Head of caudate nucleus (tissue), 42 donors: ENCODE measurements at regions not wholly inside any gene's neighbourhood (a gene's known extent, or its start where the extent isn't known, plus 50 kb on each side); places are given as distances from the start of the nearest gene placed in this dataset.

Experiments
- DNase-seq, 42 donors: peaks; one replicate each; pipeline versions ENCODE4 v3.0.0 to v3.0.0-alpha.2; 2020 to 2021; ENCODE audit warnings: mixed read lengths in 7 of 42
- intact Hi-C: fragments of 100-400 bp; cut with DNase I; formaldehyde crosslinking; loops from one replicate; pipeline ENCODE4 v1.15.0; 2022

GRCh38 chr6:66796987-66797386 is 1090.0 kb upstream of the EYS start:
- DNase-seq = no peak
- intact Hi-C loops = no loop called here

DNA sequence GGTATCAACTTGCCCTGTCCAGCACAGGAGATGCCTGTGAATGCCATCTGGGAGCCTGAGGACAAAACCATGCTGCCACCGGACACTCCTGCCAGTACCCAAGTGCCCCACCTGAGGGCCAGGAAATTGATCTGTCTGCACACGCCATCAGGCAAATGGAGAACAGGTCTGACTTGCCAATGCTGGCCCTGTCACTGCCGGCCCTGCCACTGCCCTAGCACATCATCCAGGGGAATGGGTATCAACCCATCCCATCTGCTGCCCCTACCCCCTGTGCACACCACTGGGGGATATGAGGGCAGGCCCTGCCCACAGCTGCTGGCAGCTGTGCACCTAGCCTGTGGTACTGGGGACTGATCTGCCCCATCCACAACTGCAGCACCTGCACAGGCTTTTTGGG is 1081.6 kb upstream of the EYS start:
- no peak for DNase-seq
- intact Hi-C loops = no loop called here

- intact Hi-C loops = no loop called here
- DNase-seq = no peak
These were observed 1065.8 kb upstream of the EYS start for GRCh38 chr6:66772800-66773199.

GRCh38 chr6:66771626-66772025 is 1064.6 kb upstream of the EYS start:
- intact Hi-C loops = no loop called here
- no peak for DNase-seq

DNA sequence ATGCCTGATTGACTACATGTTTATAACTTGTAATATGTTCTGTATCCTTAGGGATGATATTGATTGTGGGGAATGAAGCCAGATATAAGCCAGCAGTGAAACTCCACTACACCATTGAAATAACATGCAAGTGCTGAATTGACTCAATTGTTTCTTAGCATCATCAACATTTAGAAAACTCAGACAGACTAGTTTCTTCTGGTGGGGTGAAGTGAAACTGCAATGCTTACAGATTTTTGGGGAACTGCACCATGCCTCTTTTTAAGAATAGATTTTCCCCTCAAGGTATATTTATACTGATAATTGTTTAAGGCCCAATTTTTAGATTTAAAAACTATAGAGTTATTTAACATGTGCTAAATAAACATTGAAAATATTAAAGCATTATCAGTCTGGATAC is 1044.6 kb upstream of the EYS start:
- no peak for DNase-seq
- intact Hi-C loops = no loop called here

DNA sequence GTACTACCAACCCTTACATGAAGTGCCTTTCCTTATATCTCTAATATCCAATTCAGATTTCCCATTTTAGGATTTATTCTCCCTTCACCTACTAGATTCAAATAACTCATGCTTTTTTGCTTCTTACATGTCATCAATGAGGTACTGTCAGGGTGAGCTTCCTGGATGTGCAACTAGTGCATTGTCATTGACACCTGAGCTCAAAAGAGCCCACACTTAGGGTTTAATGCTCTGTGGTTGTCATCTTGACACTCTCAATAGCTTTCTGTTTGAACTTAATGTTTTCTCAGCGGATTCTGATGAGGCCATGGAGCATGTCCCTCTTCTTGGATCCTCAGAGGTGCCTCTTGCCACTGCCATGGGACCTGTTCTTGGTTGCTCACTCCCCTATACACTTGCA is 1033.3 kb upstream of the EYS start:
- intact Hi-C loops = no loop called here
- DNase-seq = no peak

- no peak for DNase-seq
- intact Hi-C loops = no loop called here
These were observed 1028.3 kb upstream of the EYS start for GRCh38 chr6:66735106-66735890.

DNA sequence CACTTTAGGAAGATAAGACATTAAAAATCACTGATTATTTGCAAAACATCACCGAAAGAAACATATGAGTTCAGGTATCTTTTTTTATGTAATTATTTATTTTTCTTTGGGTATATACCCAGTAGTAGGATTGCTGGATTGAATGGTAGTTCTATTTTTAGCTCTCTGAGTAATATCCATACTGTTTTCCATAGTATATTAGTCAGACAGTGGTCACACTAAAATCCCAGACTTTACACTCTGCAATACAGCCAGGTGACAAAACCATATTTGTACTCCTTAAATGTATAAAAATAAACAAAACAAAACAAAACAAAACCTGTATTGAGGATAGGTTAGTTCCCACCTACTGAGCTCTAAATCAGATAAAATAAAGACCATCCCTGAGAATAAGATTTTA is 1024.3 kb upstream of the EYS start:
- intact Hi-C loops = no loop called here
- no peak for DNase-seq

DNA sequence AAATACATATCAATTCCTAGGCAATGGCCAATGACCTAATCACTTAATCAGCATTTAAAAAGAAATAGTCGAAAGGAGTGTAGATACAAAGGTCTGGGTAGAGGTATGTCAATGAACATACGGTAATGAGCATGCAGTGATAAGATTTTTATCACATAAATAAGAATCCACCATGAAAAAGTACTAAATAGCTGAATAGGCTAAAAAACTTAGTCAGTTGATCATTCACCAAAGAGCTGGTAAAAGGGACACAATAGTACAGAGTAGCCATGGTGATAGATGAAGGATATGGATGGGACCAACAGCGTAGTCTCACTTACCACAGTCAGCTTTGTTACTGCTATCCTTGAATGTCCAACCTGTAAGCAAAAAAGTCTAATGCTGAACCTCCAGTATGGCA is 1018.6 kb upstream of the EYS start:
- intact Hi-C loops = no loop called here
- no peak for DNase-seq

- DNase-seq = no peak
- intact Hi-C loops = no loop called here
These were observed 1010.8 kb upstream of the EYS start for GRCh38 chr6:66717801-66718200.

DNA sequence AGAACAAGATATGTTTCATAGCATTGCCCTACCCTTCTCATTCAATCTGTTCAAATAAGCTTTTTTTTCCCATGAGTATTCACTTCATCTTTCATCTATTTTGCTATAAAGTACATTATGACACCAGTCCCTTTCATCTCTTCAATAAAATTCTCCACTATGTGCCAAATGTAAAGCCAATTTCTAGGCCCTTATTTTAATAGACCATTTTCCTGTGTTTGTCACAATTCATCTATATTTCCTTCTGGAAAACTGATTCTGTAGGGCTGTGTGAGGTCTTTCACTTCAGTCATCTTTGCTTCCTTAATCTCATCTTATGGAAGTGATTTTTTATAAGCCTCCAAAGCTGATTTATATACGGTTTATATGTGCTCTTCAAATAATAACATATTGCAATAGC is 992.4 kb upstream of the EYS start:
- intact Hi-C loops = no loop called here
- DNase-seq = no peak

- DNase-seq = no peak
- intact Hi-C loops = no loop called here
These were observed 982.6 kb upstream of the EYS start for GRCh38 chr6:66689608-66690007.

DNA sequence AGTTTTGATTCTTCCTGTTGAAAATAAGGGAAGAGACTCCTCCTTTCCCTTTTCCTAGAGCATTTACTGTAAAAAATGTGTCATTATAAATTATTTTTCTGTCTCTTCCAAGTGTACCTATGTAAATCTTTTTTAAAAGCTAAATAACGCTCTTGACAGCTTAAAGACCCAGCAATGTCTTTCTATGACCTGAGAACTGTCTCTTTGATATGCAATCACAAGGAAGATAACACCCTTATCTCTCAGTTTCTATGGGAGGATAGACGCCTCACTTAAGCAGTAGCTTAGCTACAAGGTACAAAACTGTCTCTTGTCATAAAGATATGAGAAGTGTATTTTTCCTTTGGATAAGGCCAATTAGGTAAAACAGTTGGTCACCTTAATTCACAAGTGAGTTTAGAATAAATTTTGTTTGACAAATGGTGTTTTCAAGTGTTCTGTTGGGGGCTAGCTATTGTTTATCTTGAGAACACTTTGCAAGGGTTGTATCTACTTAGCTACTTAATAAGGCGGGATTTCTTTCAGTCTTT is 980.6 kb upstream of the EYS start:
- DNase-seq = no peak
- intact Hi-C loops = no loop called here

GRCh38 chr6:66675906-66676305 is 968.9 kb upstream of the EYS start:
- intact Hi-C loops = no loop called here
- no peak for DNase-seq

GRCh38 chr6:66664112-66664511 is 957.1 kb upstream of the EYS start:
- intact Hi-C loops = no loop called here
- no peak for DNase-seq

DNA sequence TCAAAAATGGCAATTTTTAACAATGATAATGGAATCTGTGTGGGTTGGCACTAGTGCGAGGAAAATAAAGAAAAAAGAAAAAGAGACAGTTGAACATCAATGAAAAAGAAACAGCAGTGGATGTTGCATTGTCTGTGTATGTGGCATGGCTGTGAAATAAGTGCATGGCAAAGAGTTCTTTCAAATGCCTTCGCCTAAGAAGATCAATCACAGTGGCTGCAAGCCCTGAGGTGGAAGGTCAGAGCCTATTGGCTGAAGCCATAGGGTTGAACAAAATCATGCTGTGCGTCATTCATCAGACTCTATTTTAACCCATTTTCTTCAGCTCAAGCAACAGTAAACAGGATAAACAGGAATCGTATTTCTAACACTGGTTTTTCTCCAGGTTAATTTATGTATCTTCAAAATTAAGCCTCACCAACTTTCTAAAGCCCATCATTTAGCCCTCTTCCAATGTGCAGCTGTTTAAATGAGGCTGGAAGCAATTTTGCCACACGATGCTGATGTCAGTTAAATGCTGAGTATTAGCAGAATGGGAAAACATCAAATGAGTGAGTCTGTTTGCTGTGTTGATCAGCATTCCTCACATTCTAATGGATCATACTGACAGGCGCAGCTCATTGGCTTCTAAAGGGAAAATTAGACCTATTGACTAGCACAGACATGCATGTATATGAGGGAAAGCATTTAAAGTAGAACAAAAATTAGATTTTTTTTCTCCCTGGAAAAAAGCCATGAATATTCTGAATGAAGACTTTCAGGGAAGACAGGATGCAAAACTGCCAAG is 955.9 kb upstream of the EYS start:
- no peak for DNase-seq
- intact Hi-C loops = no loop called here

DNA sequence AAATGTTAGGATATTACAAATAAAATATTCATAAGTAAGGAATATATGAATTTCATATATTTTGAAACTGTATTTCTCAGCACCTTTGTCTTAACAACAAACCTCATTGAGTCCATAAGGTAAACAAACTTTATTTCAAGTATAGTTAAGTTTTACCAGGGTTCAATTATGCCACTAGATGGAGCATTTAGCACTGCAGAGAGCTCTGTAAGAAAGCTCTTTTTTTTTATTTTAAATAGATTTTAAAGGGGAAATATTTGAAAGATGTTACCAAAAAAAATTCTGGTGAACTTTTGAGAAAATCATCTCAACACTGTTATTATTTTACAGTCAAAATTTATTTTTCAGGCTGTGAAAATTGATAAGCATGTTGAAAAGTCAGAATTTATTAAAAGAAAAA is 955.2 kb upstream of the EYS start:
- DNase-seq = no peak
- intact Hi-C loops = no loop called here

DNA sequence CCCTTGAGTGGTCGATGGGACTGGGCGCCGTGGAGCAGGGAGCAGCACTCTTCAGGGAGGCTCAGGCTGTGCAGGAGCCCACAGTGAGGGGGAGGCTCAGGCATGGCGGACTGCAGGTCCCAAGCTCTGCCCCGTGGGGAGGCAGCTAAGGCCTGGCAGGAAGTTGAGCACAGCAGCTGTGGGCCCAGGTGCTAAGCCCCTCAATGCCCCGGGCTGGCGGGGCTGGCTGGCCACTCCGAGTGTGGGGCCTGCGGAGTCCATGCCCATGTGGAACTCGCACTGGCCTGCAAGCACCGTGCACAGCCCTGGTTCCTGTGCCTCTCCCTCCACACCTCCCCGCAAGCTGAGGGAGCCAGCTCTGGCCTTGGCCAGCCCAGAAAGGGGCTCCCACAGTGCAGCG is 948.4 kb upstream of the EYS start:
- no peak for DNase-seq
- intact Hi-C loops = no loop called here

- intact Hi-C loops = no loop called here
- no peak for DNase-seq
These were observed 931.5 kb upstream of the EYS start for GRCh38 chr6:66638518-66638917.

DNA sequence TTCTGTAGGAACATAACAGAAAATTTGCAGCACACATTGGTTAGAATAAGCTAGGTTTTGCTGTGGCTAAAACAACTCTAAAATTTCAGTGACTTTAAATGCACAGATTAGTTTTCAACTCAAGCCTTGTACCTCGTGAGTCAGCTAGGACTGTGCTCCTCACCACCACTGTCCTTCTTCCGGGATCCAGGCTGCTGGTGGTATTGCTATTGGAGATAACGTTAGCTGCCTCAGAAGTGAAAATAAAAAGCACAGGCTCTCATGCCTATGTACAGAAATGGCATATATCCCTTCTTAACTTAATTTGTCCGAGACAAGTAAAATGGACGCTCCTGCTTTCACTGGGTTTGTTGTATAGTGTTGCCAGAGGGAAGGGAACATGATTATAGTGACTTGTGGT is 931.1 kb upstream of the EYS start:
- intact Hi-C loops = no loop called here
- no peak for DNase-seq

DNA sequence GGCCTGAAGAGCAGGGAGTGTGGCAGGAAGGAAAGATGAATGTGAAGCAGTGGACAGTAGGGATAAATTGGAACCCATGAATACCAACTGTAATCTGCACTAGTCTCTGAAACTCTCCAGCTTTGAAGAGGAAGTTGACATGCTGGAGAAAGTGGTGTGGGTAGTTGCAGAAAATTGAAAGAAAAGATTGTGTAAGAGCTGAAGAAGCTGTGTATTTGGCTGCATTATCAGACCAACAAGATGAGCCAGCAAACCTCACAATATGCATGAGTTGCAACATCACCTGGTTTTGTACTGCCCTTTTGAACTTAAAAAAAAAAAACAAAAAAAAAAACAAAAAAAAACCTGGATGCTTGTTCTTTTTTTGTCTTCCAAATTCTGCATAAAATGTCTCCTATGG is 921.9 kb upstream of the EYS start:
- intact Hi-C loops = no loop called here

More for the DNA sequence above, 921.9 kb upstream of the EYS start:
- no peak for DNase-seq
